GM21390 (cell line): ENCODE measurements at regions not wholly inside any gene's neighbourhood (a gene's known extent, or its start where the extent isn't known, plus 50 kb on each side); places are given as distances from the start of the nearest gene placed in this dataset.

Experiments
- ATAC-seq: cut with Tn5 transposase; IDR thresholded peaks from one replicate; pipeline ENCODE4 v1.9.1; 2021; ENCODE audit not compliant: unreplicated experiment

DNA sequence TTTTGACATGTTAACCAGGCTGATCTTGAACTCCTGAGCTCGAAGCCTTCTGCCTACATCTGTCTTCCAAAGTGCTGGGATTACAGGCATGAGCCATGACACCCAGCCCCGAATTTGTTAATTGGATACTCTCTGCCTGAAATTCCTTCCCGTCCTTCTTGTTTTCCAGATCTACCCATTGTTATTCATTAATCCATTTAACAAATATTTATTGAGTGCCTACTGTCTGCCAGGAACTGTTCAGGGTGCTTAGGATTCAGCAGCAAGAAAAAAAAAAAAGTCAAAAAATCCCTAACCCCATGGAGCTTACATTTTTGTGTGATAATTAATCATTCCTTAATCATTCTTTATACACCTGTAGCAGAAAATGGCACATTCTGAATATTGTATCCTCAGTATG, 206.8 kb upstream of the FOXD3 start:
- no peak for ATAC-seq

GRCh38 chr1:63116016-63116415, 206.4 kb upstream of the FOXD3 start:
- ATAC-seq = no peak

DNA sequence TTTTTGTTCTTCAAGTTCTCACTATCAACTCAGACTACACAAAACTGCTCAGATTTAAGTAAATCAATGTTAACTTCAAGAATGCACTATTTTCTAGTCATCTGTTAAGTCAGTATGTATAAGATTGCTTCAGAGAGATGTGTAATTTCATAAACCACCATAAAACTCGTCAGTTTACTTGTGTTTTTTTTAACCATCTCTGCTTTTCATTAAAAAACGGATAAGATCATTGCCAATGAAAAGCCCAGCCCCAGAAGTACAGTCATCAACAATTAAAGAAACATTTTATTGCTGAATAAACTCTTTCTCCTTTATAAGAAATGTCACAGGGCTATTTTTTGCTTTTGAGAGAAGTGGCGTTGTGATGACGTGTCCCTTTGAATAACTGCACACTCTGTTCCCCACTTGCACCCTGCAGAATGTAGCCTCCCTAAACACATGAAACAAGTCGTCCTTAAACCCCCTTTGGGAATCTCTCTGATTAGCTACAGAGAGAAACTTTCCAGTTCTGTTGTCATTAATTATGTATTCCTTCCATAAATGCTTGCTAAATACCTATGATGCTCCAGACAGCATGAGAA, 202.7 kb upstream of the FOXD3 start:
- ATAC-seq = no peak

- ATAC-seq = peak; percentile 39
Observed at GRCh38 chr1:63122079-63122478, 200.3 kb upstream of the FOXD3 start.

DNA sequence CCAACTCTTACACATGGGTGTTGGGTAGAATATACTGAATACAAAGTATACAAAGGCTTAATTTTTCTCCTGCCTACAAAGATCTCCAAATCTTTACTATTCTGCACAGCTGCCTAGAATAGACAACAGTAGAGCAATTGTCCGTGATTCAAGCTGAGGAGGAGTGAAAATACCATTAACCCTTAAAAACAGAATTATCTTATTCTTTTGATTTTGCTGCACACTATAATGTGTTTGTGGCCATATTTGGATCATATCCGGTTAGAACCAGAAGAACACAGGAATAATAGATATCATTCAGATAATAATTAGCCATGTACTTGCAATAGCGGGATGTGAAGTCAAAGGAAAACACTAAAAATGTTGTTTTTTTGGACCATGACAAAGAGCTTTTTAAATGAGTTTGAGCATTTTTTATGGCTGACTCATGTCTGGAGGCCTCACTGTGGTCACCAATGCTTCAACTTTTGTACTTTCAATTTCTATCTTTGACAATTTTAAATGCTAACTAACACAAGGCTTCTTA, 197.6 kb upstream of the FOXD3 start:
- peak; percentile 85 for ATAC-seq

DNA sequence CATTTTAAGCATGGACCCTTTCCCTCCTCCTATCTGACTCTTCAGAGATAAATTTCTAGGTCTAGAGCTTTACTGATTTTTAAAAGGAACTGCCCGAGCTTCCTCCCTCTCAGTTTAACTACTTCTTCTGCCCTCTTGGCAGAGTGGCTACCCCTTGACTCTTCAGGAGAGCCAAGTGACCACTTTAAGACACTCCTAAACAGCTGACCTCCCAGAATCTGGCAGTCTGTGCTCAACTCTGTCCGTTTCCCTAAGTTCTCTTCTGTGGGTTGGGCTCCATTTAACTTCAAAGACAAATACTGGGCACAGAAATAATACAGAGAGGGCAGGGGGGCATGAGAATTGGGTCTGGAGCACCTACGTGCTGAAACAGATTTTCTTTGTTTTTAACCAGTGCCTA, 196.3 kb upstream of the FOXD3 start:
- no peak for ATAC-seq

DNA sequence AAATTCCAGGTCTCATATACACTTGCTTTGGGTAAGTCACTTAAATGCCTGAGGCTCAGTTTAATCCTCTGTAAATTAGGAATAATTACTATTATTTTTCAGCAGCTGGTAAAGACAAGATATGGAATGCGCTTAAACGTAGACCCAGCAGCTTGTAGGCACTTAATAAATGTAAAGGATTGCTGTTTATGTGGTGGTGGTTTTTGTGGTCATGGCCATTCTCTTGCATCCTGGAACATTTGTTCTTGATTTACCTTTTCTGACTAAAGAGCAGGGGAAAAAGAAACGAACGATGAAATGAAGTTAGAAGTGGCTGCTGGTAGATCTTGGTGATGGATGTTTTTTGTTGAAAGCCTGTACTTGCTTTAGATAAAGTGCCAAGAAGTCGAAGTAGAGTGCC, 195.0 kb upstream of the FOXD3 start:
- no peak for ATAC-seq

DNA sequence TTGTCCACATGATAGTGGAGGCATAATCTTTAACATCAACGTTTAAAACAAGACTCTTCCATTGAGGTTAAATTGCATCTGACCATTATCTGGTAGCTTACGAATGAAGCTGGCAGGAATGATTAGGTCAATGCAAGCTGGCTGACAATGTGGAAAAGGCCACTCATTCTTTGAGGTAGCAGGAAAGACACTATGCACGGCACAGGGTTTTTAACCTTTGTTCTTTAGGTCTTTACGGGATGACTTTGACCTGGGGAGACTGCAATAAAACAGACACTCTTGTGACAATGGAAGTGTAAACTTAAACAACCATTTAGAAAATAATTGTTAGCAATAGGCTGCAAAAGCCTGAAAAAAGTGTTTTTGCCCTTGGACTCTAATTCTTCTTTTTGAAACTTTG, 193.8 kb upstream of the FOXD3 start:
- ATAC-seq = no peak

- no peak for ATAC-seq
Observed at GRCh38 chr1:63129184-63129583, 193.2 kb upstream of the FOXD3 start.

DNA sequence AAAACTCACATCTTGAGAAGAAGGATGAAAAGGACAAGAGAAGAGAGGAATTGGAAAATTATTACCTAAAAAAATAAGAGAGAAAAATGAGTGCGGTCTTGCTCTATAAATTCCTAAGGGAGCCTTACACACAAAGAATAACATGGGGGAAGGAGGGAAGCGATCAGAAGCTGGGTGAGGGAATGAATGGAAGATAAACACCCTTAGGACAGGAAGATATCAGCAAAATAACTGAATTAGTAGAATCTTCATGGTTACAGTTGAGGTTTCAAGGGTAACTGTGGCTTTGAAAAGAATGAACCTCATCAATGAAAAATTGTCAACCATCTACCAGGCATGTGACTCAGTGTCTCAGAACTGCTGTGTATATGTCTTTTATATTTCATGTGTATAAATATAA, 192.5 kb upstream of the FOXD3 start:
- no peak for ATAC-seq

- no peak for ATAC-seq
Observed at GRCh38 chr1:63134501-63135173, 187.7 kb upstream of the FOXD3 start.

DNA sequence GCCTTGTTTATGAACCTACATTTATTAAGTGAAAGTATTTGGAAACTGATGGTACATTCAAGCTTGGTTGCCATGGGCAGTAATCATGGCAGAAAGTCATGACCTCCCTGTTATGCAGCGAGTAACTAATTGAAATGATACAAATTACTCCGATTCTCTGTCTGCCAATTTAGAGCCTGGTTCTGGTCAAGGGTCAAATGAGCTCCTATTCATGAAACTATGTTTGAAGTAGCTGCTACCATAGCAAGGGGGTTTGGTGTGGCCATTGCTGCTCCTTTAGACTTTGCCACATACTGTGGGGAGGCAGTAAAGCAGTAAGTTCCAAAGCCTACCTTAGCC, 187.2 kb upstream of the FOXD3 start:
- no peak for ATAC-seq

DNA sequence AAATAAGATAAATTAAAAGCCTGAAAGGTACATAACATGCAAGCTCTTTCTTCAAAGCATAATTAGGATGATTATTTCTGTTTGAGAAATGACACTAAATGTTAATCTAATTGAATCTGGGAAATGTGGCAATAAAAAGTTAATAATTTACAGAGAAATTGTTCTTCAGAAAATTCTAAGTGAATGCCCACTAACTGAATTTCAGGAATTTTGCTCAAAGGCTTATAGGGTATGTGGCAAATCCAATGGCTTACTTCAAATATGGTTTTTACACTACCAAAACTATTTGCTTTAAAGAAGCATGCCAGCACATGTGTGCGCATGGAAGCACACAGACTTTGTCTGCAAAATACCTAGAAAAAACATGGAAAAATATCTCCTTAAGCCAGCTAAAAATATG, 186.6 kb upstream of the FOXD3 start:
- no peak for ATAC-seq

- no peak for ATAC-seq
Observed at GRCh38 chr1:63142001-63142400, 180.4 kb upstream of the FOXD3 start.

DNA sequence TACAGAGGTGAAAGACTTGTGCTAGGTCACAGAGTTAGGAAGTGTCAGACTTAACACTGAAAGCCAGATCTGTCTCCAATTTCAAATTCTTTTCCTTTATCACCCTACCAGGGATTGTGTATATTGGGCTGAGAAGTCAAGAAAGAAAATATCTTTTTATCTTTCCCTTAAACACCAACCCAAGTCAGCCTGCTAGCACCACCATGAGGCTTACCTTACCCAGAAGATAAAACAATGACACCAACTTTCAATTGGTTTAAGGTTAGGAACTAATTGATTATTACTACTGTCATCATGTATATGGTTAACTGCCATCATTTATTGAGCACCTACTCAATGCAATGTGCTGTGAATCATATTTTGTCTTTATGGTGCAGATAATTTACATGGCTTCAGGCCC, 178.9 kb upstream of the FOXD3 start:
- no peak for ATAC-seq

GRCh38 chr1:63147783-63148182, 174.6 kb upstream of the FOXD3 start:
- ATAC-seq = no peak

DNA sequence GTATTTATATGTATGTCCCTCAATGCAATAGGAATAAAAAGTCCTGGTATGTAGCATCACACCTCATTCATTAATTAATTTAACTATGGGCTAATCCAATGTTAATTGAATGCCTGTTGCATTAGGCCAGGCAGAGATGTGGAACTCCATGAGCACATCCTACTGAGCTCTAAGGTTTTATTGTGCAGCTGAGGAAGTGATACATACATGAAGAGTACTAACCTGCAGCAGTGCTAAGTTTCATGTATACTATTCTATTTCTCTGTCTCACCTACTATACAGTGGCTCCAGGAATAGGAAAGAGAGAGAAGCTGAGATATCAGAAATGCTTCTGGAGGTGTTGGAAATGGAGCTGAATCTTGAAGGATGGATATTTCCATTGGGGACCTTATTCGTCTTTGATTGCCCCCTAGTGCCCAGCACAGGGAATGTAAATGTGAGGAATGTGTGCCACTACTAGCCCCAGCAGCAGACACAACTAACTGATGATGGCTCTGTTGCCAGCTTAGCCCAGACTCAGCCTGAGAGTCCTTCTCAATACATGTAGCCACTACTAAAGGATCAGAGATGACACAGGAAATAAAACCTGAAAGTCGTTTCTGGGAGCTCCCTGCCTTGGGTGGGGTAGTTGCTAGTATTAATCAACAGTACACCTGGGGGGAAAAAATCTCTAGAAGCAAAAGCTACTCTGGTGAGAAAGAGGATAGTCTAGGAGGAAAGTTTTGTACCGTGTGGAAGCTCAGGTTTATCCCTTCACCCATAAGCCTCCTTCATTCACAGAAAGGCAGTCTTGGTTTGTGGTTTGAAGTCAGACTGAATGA, 173.3 kb upstream of the FOXD3 start:
- ATAC-seq = peak; percentile 70

DNA sequence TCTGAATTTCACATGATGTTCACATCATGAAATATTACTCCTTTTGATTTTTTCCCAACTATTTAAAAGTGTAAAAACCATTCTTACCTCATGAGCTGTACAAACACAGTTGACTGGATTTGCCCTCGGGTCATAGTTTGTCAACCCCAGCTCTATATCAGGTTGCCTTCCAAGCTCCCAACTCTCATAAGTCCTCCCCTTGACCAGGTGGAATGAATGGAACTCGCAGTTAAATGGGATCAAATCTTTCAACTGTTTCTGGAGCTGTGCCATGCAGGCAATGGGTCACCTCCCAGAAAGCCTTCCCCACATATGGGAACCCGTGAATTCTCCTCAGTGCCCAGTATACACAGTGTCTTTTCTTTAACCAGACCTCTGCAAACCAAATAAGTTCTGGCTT, 169.8 kb upstream of the FOXD3 start:
- ATAC-seq = no peak

GRCh38 chr1:63155437-63155836, 166.9 kb upstream of the FOXD3 start:
- no peak for ATAC-seq

- ATAC-seq = no peak
Observed at GRCh38 chr1:63157085-63157484, 165.3 kb upstream of the FOXD3 start.

DNA sequence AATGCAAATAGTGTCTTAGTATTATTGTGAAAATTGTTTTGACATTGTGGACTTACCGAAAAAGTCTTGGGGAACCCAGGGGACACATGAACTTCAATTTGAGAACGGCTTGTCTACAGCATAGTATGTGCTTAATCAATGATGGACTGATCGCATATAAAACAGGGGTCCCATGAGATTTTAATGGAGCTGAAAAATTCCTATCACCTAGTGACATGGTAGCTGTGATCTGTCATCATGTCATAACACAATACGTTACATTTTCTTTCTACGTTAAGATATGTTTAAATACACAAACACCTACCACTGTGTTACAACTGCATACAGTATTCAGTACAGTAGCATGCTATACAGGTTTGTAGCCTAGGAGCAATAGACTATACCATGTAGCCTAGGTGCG, 153.3 kb upstream of the FOXD3 start:
- ATAC-seq = no peak

- no peak for ATAC-seq
Observed at GRCh38 chr1:63173161-63173560, 149.2 kb upstream of the FOXD3 start.
